ENCODE measurements at regions not wholly inside any gene's neighbourhood (a gene's known extent, or its start where the extent isn't known, plus 50 kb on each side); places are given as distances from the start of the nearest gene placed in this dataset.

DNA sequence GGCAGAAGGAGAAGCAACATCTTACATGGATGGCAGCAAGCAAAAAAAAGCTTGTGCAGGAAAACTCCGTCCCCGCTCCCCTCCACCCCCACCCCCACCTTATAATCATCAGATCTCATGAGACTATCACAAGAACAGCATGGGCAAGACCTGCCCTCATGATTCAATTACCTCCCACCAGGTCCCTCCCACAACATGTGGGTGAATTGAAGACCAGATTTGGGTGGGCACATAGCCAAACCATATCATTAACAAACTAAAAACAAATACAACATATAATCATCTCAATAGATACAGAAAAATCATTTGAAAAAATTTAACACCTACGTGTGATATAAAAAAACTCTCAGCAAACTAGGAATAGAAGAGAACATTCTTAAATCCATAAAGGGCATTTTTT lies 88.8 kb downstream of the BUD13 start (continued):
- no peak for TF ChIP-seq CTCF (IDR thresholded peaks at IDR 0.05; ENCODE audit: low read depth, low read length, missing input control)
- no peak for TF ChIP-seq FOXA1 (IDR thresholded peaks at IDR 0.05)

DNA sequence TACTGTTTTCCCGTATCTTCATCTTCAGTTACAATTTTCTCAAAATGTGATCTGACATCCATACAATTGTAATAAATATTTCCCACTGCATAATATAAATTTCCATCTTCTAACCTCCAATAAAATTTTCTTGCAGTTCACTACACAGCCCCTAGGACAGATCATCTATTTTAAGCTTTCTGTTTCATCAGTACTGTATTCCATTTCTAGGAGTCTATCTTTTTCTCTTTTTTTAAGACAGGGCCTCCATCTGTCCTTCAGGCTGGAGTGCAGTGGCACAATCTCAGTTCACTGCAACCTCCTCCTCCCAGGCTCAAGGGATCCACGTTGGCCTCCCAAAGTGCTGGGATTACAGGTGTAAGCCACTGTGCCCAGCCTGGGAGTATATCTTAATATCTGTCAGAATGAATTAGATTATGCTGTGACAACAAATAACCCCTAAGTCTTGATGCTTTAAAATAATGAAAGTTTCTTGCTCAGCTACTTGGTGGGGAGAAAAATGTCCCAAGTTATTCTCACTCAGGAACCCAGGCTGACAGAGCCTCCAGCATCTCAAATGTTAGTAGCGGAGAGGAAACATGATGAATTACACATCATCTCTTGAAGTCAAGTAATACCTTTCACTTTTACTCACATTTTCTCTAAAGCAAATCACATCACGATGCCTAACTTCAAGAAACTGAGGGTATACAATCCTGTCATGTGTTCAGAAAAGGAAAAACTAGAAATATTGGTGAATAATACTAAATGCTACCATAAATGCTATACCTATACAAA lies 92.2 kb downstream of the BUD13 start:
- H3K9ac ChIP-seq (ENCODE audit: low read depth in 1 of 2, low read length in 2 of 2): no peak overlapping the region
- WGBS: 79% methylated on average over 4 of the region's 4 CpGs
- TF ChIP-seq HNF4A (conservative IDR thresholded peaks at IDR 0.05) (no peak), MAX (IDR thresholded peaks at IDR 0.05) (no peak), SP1 (IDR thresholded peaks at IDR 0.05) (no peak), NR2F2 (IDR thresholded peaks at IDR 0.05) (no peak), YY1 (IDR thresholded peaks at IDR 0.05) (no peak), ATF3 (IDR thresholded peaks at IDR 0.05) (no peak), TAF1 (conservative IDR thresholded peaks at IDR 0.05) (no peak), EGR1 (IDR thresholded peaks at IDR 0.05; ENCODE audit: low read depth in 2 of 2) (no peak), FOXA1 (IDR thresholded peaks at IDR 0.05) (no peak), RXRA (IDR thresholded peaks at IDR 0.05) (no peak)
- TF ChIP-seq, protein P1, sequence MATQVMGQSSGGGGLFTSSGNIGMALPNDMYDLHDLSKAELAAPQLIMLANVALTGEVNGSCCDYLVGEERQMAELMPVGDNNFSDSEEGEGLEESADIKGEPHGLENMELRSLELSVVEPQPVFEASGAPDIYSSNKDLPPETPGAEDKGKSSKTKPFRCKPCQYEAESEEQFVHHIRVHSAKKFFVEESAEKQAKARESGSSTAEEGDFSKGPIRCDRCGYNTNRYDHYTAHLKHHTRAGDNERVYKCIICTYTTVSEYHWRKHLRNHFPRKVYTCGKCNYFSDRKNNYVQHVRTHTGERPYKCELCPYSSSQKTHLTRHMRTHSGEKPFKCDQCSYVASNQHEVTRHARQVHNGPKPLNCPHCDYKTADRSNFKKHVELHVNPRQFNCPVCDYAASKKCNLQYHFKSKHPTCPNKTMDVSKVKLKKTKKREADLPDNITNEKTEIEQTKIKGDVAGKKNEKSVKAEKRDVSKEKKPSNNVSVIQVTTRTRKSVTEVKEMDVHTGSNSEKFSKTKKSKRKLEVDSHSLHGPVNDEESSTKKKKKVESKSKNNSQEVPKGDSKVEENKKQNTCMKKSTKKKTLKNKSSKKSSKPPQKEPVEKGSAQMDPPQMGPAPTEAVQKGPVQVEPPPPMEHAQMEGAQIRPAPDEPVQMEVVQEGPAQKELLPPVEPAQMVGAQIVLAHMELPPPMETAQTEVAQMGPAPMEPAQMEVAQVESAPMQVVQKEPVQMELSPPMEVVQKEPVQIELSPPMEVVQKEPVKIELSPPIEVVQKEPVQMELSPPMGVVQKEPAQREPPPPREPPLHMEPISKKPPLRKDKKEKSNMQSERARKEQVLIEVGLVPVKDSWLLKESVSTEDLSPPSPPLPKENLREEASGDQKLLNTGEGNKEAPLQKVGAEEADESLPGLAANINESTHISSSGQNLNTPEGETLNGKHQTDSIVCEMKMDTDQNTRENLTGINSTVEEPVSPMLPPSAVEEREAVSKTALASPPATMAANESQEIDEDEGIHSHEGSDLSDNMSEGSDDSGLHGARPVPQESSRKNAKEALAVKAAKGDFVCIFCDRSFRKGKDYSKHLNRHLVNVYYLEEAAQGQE (IDR thresholded peaks at IDR 0.05): no peak
- no peaks in the 10 kb centered on the region for H3K27me3 ChIP-seq (ENCODE audit: control insufficient read depth in 4 of 4, insufficient read depth in 4 of 4, low read length in 3 of 4)
- DNase-seq (ENCODE audit: low spot score): no peak
- no peak overlapping the region for H3K27ac ChIP-seq (ENCODE audit: low read depth in 1 of 2, low read length in 2 of 2)
- H3K4me3 ChIP-seq (ENCODE audit: low read depth in 1 of 3, low read length in 3 of 3): no peak overlapping the region
- H3K36me3 ChIP-seq (ENCODE audit: control insufficient read depth in 4 of 4, insufficient read depth in 3 of 4, low read depth in 1 of 4, low read length in 3 of 4): no peaks in the 10 kb centered on the region
- H3K4me1 ChIP-seq (ENCODE audit: control insufficient read depth in 4 of 4, insufficient read depth in 4 of 4, low read length in 3 of 4): no peaks in the 10 kb centered on the region
- no peaks in the 10 kb centered on the region for H3K9me3 ChIP-seq (ENCODE audit: control insufficient read depth in 4 of 4, low read length in 3 of 4)

DNA sequence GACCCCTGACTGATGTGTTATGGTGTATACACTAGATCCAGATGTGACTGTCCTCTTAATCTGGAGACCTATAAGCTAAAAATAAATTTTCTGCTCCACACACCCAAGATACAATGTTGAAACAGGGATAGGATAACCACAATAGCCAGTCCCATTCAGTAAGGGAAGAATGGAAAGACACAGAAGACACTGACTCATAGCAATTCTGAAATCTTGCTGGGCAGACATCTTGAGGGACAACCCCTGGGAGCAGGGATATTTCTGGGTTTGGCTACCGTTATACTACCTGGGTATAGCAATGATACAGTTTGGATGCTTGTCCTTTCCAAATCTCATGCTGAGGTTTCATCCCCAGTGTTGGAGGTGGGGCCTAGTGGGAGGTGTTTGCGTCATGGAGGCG lies 93.9 kb downstream of the BUD13 start:
- H3K27ac ChIP-seq (ENCODE audit: low read depth in 1 of 2, low read length in 2 of 2): no peak overlapping the region
- no peaks in the 10 kb centered on the region for H3K36me3 ChIP-seq (ENCODE audit: control insufficient read depth in 4 of 4, insufficient read depth in 3 of 4, low read depth in 1 of 4, low read length in 3 of 4)
- WGBS: 94% methylated on average over 3 of the region's 3 CpGs
- no peaks in the 10 kb centered on the region for H3K4me1 ChIP-seq (ENCODE audit: control insufficient read depth in 4 of 4, insufficient read depth in 4 of 4, low read length in 3 of 4)
- H3K4me3 ChIP-seq (ENCODE audit: low read depth in 1 of 3, low read length in 3 of 3): no peak overlapping the region
- H3K9ac ChIP-seq (ENCODE audit: low read depth in 1 of 2, low read length in 2 of 2): no peak overlapping the region
- DNase-seq (ENCODE audit: low spot score): no peak
- H3K27me3 ChIP-seq (ENCODE audit: control insufficient read depth in 4 of 4, insufficient read depth in 4 of 4, low read length in 3 of 4): no peaks in the 10 kb centered on the region
- H3K9me3 ChIP-seq (ENCODE audit: control insufficient read depth in 4 of 4, low read length in 3 of 4): no peaks in the 10 kb centered on the region
- TF ChIP-seq RAD21 (IDR thresholded peaks at IDR 0.05) (no peak), RXRA (IDR thresholded peaks at IDR 0.05) (no peak), FOXA1 (IDR thresholded peaks at IDR 0.05) (no peak), EGR1 (IDR thresholded peaks at IDR 0.05; ENCODE audit: low read depth in 2 of 2) (no peak), CTCF (IDR thresholded peaks at IDR 0.05; ENCODE audit: low read depth, low read length, missing input control) (no peak), SP1 (IDR thresholded peaks at IDR 0.05) (no peak), JUND (IDR thresholded peaks at IDR 0.05) (no peak), GABPA (IDR thresholded peaks at IDR 0.05 in 1 of 2, conservative IDR thresholded peaks at IDR 0.05 in 1 of 2) (no peak), HNF4A (conservative IDR thresholded peaks at IDR 0.05) (no peak), HNF4G (IDR thresholded peaks at IDR 0.05) (no peak), YY1 (IDR thresholded peaks at IDR 0.05) (no peak), ATF3 (IDR thresholded peaks at IDR 0.05) (no peak)
- TF ChIP-seq, protein P1 (IDR thresholded peaks at IDR 0.05): no peak
